Uterus (tissue), 2 donors: ENCODE measurements at regions not wholly inside any gene's neighbourhood (a gene's known extent, or its start where the extent isn't known, plus 50 kb on each side); places are given as distances from the start of the nearest gene placed in this dataset.
"Not testable (repeated sequence)": the region's sequence is repeated elsewhere in the genome, so short reads cannot be mapped to it uniquely, and the experiment has no call there.

Source experiments
- CTCF ChIP-seq, 4 experiments: fragments of 200-600 bp in 2 of 4; fragments of 450-650 bp in 2 of 4; sonication (generic) in 2 of 4; IDR thresholded peaks; one replicate each; pipeline ENCODE4 v1.5.1; 2016 to 2019; ENCODE audit warnings: antibody characterized with exemption in 4 of 4, mild to moderate bottlenecking in 2 of 4, moderate library complexity in 1 of 4
- POLR2A ChIP-seq, 2 donors: fragments of 450-650 bp; IDR thresholded peaks; one replicate each; pipeline ENCODE4 v1.6.1; 2016; ENCODE audit warnings: antibody characterized with exemption in 2 of 2, mild to moderate bottlenecking in 1 of 2, moderate library complexity in 1 of 2

DNA sequence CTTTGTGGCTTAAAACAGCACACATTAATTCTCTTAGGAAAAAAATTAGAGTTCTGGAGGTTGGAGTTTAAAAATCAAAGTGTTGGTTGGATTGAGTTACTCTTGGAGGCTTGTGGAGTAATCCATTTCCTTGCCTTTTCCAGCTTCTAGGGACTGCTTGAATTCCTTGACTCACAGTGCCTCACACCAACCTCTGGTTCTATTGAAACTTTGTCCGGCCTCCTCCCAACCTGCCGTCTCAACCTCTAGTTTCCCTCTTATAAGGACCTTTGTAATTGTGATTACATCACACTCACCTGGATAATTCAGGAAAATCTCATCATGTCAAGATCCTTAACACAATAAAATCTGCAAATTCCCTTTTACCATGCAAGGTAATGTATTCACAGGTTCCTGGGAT lies 764.2 kb upstream of the CDH18 start:
- TF ChIP-seq POLR2A, CTCF (IDR thresholded peaks at IDR 0.05): not testable (repeated sequence)
